SK-N-SH (cell line): ENCODE measurements at regions not wholly inside any gene's neighbourhood (a gene's known extent, or its start where the extent isn't known, plus 50 kb on each side); places are given as distances from the start of the nearest gene placed in this dataset.

Experiments
- CTCF ChIA-PET: fragments of 300-600, 350-600 bp; formaldehyde crosslinking; extraction: SDS; loops from one replicate; lab custom pipeline; 2021; lab: Yijun Ruan, JAX
- POLR2A ChIA-PET: fragments of 350-600 bp; sonication (Branson Sonifier 250); formaldehyde crosslinking; extraction: SDS; loops from one replicate; lab custom pipeline; 2020; ENCODE audit warnings: antibody characterized with exemption, inconsistent platforms; lab: Yijun Ruan, JAX
- DNase-seq: peaks from one replicate; pipeline ENCODE4 v3.0.0; 2012
- H2AFZ ChIP-seq: fragments of 200-600 bp; sonication (generic); 2 replicates; pipeline ENCODE4 v1.8.1; 2016; ENCODE audit warnings: antibody characterized with exemption, mild to moderate bottlenecking, low read depth
- H3F3A ChIP-seq: fragments of 200-600 bp; sonication (generic); replicated peaks from 2 replicates; pipeline ENCODE3; 2016; ENCODE audit warnings: antibody characterized with exemption, mild to moderate bottlenecking; ENCODE audit not compliant: insufficient read depth
- H3K27ac ChIP-seq, 2 experiments: fragments of 200-500 bp in 1 of 2; fragments of 200-600 bp in 1 of 2; sonication (Bioruptor generic) in 1 of 2; sonication (generic), shearing (Covaris generic) in 1 of 2; 2 replicates each; pipeline versions ENCODE4 v1.5.1 to v1.6.1; 2014 to 2016; ENCODE audit warnings: low read depth in 2 of 2, inconsistent platforms in 1 of 2, low read length in 1 of 2, mild to moderate bottlenecking in 1 of 2, mixed read lengths in 1 of 2
- H3K27me3 ChIP-seq: fragments of 200-600 bp; sonication (generic), shearing (Covaris generic); 2 replicates; pipeline ENCODE4 v1.6.1; 2016; ENCODE audit warnings: mixed run types; ENCODE audit not compliant: insufficient read depth
- H3K36me3 ChIP-seq, 2 experiments: fragments of 200-500 bp in 1 of 2; fragments of 200-600 bp in 1 of 2; sonication (Bioruptor generic) in 1 of 2; sonication (generic) in 1 of 2; replicated peaks in 1 of 2; 2 replicates each; pipeline versions ENCODE3 to v1.5.1; 2014 to 2016; ENCODE audit warnings: low read length in 1 of 2, mild to moderate bottlenecking in 1 of 2; ENCODE audit not compliant: insufficient read depth in 2 of 2, control insufficient read depth in 1 of 2
- H3K4me1 ChIP-seq, 2 experiments: fragments of 200-500 bp in 1 of 2; fragments of 200-600 bp in 1 of 2; sonication (Bioruptor generic) in 1 of 2; sonication (generic), shearing (Covaris generic) in 1 of 2; 2 replicates each; pipeline versions ENCODE4 v1.5.1 to v1.6.1; 2014 to 2016; ENCODE audit warnings: low read depth in 1 of 2, low read length in 1 of 2, mixed run types in 1 of 2; ENCODE audit not compliant: insufficient read depth in 2 of 2, control insufficient read depth in 1 of 2
- H3K4me2 ChIP-seq: fragments of 200-600 bp; sonication (generic), shearing (Covaris generic); 2 replicates; pipeline ENCODE4 v1.6.1; 2017; ENCODE audit warnings: mixed run types
- H3K4me3 ChIP-seq, 2 experiments: fragments of 200-500 bp in 1 of 2; fragments of 200-600 bp in 1 of 2; sonication (Bioruptor generic) in 1 of 2; sonication (generic), shearing (Covaris generic) in 1 of 2; 2 replicates each; pipeline versions ENCODE4 v1.5.1 to v1.8.1; 2014 to 2016; ENCODE audit warnings: low read depth in 2 of 2, inconsistent platforms in 1 of 2, low read length in 1 of 2, mild to moderate bottlenecking in 1 of 2, mixed read lengths in 1 of 2, moderate library complexity in 1 of 2
- H3K79me2 ChIP-seq: fragments of 200-600 bp; sonication (generic); 2 replicates; pipeline ENCODE4 v1.8.1; 2017; ENCODE audit warnings: mild to moderate bottlenecking; ENCODE audit not compliant: insufficient read depth
- H3K9ac ChIP-seq: fragments of 200-600 bp; sonication (generic); 2 replicates; pipeline ENCODE4 v1.6.1; 2017; ENCODE audit warnings: mixed run types
- H3K9me2 ChIP-seq: fragments of 200-600 bp; sonication (generic); 2 replicates; pipeline ENCODE4 v1.6.1; 2017; ENCODE audit warnings: mixed run types
- H3K9me3 ChIP-seq: fragments of 200-600 bp; sonication (generic); 2 replicates; pipeline ENCODE4 v1.6.1; 2017; ENCODE audit warnings: mixed run types, mild to moderate bottlenecking, moderate library complexity
- H4K20me1 ChIP-seq: fragments of 200-600 bp; sonication (generic); 2 replicates; pipeline ENCODE4 v1.6.1; 2017; ENCODE audit warnings: mild to moderate bottlenecking, mixed run types; ENCODE audit not compliant: insufficient read depth
- ELF1 ChIP-seq: IDR thresholded peaks from 2 replicates; pipeline ENCODE4 v1.4.0; 2012
- FOSL2 ChIP-seq: IDR thresholded peaks from 2 replicates; pipeline ENCODE4 v1.4.0; 2012; ENCODE audit warnings: low read depth, mild to moderate bottlenecking, moderate library complexity, borderline replicate concordance
- FOXM1 ChIP-seq: IDR thresholded peaks from 2 replicates; pipeline ENCODE4 v1.4.0; 2012; ENCODE audit warnings: low read depth, mild to moderate bottlenecking
- NRF1 ChIP-seq: IDR thresholded peaks from 2 replicates; pipeline ENCODE4 v1.6.1; 2012; ENCODE audit warnings: low read depth, mild to moderate bottlenecking, low read length
- RCOR1 ChIP-seq: fragments of 150-350 bp; IDR thresholded peaks from 2 replicates; pipeline ENCODE4 v1.6.1; 2017; ENCODE audit warnings: antibody characterized with exemption, low read length
- RXRA ChIP-seq: IDR thresholded peaks from 2 replicates; pipeline ENCODE4 v1.4.0; 2012; ENCODE audit warnings: low read depth, mild to moderate bottlenecking, borderline replicate concordance
- SMC3 ChIP-seq: IDR thresholded peaks from 2 replicates; pipeline ENCODE4 v1.6.1; 2012; ENCODE audit warnings: low read depth, low read length, improper control_type of control experiment
- TEAD4 ChIP-seq: IDR thresholded peaks from 2 replicates; pipeline ENCODE4 v1.4.0; 2012; ENCODE audit warnings: mild to moderate bottlenecking, borderline replicate concordance; ENCODE audit not compliant: insufficient read depth
- WGBS: methylation state at CpG from one replicate; pipeline ENCODE4 v1.1.6; 2017; ENCODE audit warnings: low lambda C conversion rate; 5-methylcytosine and 5-hydroxymethylcytosine counted together
- TF ChIP-seq, protein P1 (sequence below): fragments of 150-350 bp; IDR thresholded peaks from 2 replicates; pipeline ENCODE4 v1.6.1; 2016; ENCODE audit warnings: mild to moderate bottlenecking, low read depth, low read length
- TF ChIP-seq, protein P2 (sequence below): fragments of 150-350 bp; IDR thresholded peaks from 2 replicates; pipeline ENCODE4 v1.6.1; 2017; ENCODE audit warnings: antibody characterized with exemption, low read length, low read depth, borderline replicate concordance
- TF ChIP-seq, protein P3 (sequence below): IDR thresholded peaks from 2 replicates; pipeline ENCODE4; 2012
- TF ChIP-seq, protein P4 (sequence below): IDR thresholded peaks from 2 replicates; pipeline ENCODE4 v1.4.0; 2012; ENCODE audit warnings: low read depth, borderline replicate concordance

GRCh38 chr4:163600727-163601126, 106.2 kb downstream of the TMA16 start:
- H3K9ac ChIP-seq, result no peak overlapping the region
- CTCF ChIA-PET, result no interaction called here
- WGBS, result 11% methylated on average over 6 of the region's 6 CpGs

DNA sequence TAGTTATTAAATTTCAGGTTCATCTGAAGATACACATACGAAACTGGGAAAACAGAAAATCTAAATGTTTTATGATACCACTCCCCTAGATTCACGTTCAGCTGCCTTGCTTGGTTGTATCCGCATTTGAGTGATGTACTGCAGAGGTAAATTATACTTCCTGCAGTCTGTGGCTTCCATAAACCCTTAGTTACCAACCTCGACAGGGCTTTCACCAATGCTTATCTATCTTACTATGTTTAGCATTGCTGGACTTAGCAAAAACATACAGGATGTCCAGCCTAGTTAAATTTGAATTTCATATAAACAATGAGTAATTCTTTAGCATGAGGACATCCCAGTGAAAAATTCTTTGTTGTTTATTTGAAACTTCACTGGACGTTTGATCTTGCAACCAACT, 108.8 kb downstream of the TMA16 start:
- CTCF ChIA-PET, result no interaction called here
- no peaks in the 10 kb centered on the region for H3K9me3 ChIP-seq
- H4K20me1 ChIP-seq, result no peaks in the 10 kb centered on the region
- no peaks in the 10 kb centered on the region for H3F3A ChIP-seq
- H3K27ac ChIP-seq, result no peak overlapping the region
- no peak for DNase-seq
- no peaks in the 10 kb centered on the region for H3K27me3 ChIP-seq
- TF ChIP-seq, protein P1, sequence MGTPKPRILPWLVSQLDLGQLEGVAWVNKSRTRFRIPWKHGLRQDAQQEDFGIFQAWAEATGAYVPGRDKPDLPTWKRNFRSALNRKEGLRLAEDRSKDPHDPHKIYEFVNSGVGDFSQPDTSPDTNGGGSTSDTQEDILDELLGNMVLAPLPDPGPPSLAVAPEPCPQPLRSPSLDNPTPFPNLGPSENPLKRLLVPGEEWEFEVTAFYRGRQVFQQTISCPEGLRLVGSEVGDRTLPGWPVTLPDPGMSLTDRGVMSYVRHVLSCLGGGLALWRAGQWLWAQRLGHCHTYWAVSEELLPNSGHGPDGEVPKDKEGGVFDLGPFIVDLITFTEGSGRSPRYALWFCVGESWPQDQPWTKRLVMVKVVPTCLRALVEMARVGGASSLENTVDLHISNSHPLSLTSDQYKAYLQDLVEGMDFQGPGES, result no peak
- TF ChIP-seq SMC3 (no peak), FOXM1 (no peak), ELF1 (no peak), RXRA (no peak), NRF1 (no peak), TEAD4 (no peak)
- TF ChIP-seq, protein P2, sequence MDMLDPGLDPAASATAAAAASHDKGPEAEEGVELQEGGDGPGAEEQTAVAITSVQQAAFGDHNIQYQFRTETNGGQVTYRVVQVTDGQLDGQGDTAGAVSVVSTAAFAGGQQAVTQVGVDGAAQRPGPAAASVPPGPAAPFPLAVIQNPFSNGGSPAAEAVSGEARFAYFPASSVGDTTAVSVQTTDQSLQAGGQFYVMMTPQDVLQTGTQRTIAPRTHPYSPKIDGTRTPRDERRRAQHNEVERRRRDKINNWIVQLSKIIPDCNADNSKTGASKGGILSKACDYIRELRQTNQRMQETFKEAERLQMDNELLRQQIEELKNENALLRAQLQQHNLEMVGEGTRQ, result no peak
- TF ChIP-seq, protein P3, sequence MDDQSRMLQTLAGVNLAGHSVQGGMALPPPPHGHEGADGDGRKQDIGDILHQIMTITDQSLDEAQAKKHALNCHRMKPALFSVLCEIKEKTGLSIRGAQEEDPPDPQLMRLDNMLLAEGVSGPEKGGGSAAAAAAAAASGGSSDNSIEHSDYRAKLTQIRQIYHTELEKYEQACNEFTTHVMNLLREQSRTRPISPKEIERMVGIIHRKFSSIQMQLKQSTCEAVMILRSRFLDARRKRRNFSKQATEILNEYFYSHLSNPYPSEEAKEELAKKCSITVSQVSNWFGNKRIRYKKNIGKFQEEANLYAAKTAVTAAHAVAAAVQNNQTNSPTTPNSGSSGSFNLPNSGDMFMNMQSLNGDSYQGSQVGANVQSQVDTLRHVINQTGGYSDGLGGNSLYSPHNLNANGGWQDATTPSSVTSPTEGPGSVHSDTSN, result no peak
- TF ChIP-seq, protein P4, sequence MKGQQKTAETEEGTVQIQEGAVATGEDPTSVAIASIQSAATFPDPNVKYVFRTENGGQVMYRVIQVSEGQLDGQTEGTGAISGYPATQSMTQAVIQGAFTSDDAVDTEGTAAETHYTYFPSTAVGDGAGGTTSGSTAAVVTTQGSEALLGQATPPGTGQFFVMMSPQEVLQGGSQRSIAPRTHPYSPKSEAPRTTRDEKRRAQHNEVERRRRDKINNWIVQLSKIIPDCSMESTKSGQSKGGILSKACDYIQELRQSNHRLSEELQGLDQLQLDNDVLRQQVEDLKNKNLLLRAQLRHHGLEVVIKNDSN, result no peak
- no peak overlapping the region for H3K9ac ChIP-seq
- no peak overlapping the region for H2AFZ ChIP-seq
- H3K79me2 ChIP-seq, result no peaks in the 10 kb centered on the region
- H3K9me2 ChIP-seq, result no peaks in the 10 kb centered on the region
- no peak overlapping the region for H3K4me3 ChIP-seq
- no peaks in the 10 kb centered on the region for H3K36me3 ChIP-seq
- POLR2A ChIA-PET, result no interaction called here
- H3K4me1 ChIP-seq, result no peaks in the 10 kb centered on the region
- no peak overlapping the region for H3K4me2 ChIP-seq
- under 1% methylated on average over 5 of the region's 5 CpGs for WGBS

More at GRCh38 chr4:163600727-163601126, 106.2 kb downstream of the TMA16 start:
- POLR2A ChIA-PET, result no interaction called here
- Histone ChIP-seq H3K9me3 (no peaks in the 10 kb centered on the region), H2AFZ (no peak overlapping the region), H3F3A (no peaks in the 10 kb centered on the region), H3K27ac (no peak overlapping the region), H3K27me3 (no peaks in the 10 kb centered on the region), H3K4me1 (no peaks in the 10 kb centered on the region), H3K36me3 (no peaks in the 10 kb centered on the region), H3K4me3 (no peak overlapping the region), H3K79me2 (no peaks in the 10 kb centered on the region), H3K9me2 (no peaks in the 10 kb centered on the region), H4K20me1 (no peaks in the 10 kb centered on the region), H3K4me2 (no peak overlapping the region)
- TF ChIP-seq TEAD4, result no peak
- TF ChIP-seq, protein P2, result no peak
- no peak for TF ChIP-seq FOSL2
- TF ChIP-seq RCOR1, result no peak
- DNase-seq, result no peak
